ENCODE measurements at regions not wholly inside any gene's neighbourhood (a gene's known extent, or its start where the extent isn't known, plus 50 kb on each side); places are given as distances from the start of the nearest gene placed in this dataset.
"Not testable (repeated sequence)": the region's sequence is repeated elsewhere in the genome, so short reads cannot be mapped to it uniquely, and the experiment has no call there.

- TF ChIP-seq CTCF (conservative IDR thresholded peaks at IDR 0.05; ENCODE audit: low read length) (no peak), EZH2phosphoT487 (IDR thresholded peaks at IDR 0.05; ENCODE audit: borderline replicate concordance) (no peak)
- Histone ChIP-seq H2AFZ (ENCODE audit: low read length) (no peak overlapping the region), H3K27me3 (ENCODE audit: insufficient read depth, low read length, poor library complexity, severe bottlenecking) (no peaks in the 10 kb centered on the region), H4K20me1 (ENCODE audit: insufficient read depth, low read length, poor library complexity, severe bottlenecking) (no peaks in the 10 kb centered on the region), H3K9me3 (ENCODE audit: insufficient read depth, low read depth, low read length) (peaks cover 8% of the 10 kb centered on the region; the same call in 1 of the 2 replicates), H3K9me2 (replicated peaks; ENCODE audit: low read depth, low read length) (no peaks in the 10 kb centered on the region), H3K36me3 (ENCODE audit: insufficient read depth, low read length) (no peaks in the 10 kb centered on the region), H3K79me2 (ENCODE audit: insufficient read depth, low read length) (no peaks in the 10 kb centered on the region), H3F3A (ENCODE audit: low read depth) (no peaks in the 10 kb centered on the region), H3K4me3 (ENCODE audit: low read length, poor library complexity, severe bottlenecking) (no peak overlapping the region), H3K4me2 (ENCODE audit: low read depth, low read length, poor library complexity, severe bottlenecking) (no peak overlapping the region), H3K4me1 (ENCODE audit: insufficient read depth, low read length, poor library complexity, severe bottlenecking) (no peaks in the 10 kb centered on the region), H3K9ac (ENCODE audit: low read depth, low read length, poor library complexity, severe bottlenecking) (no peak overlapping the region)
Observed at GRCh38 chr19:28134311-28134710, 1078.6 kb downstream of the UQCRFS1 start.

GRCh38 chr19:28130881-28131280 is 1082.1 kb downstream of the UQCRFS1 start:
- H3K4me3 ChIP-seq (ENCODE audit: low read length, poor library complexity, severe bottlenecking); H3K4me1 ChIP-seq (ENCODE audit: insufficient read depth, low read length, poor library complexity, severe bottlenecking); H4K20me1 ChIP-seq (ENCODE audit: insufficient read depth, low read length, poor library complexity, severe bottlenecking); H3K9me2 ChIP-seq (replicated peaks; ENCODE audit: low read depth, low read length); H3K79me2 ChIP-seq (ENCODE audit: insufficient read depth, low read length); H2AFZ ChIP-seq (ENCODE audit: low read length); H3K9me3 ChIP-seq (ENCODE audit: insufficient read depth, low read depth, low read length); H3F3A ChIP-seq (ENCODE audit: low read depth); H3K36me3 ChIP-seq (ENCODE audit: insufficient read depth, low read length); H3K4me2 ChIP-seq (ENCODE audit: low read depth, low read length, poor library complexity, severe bottlenecking); H3K9ac ChIP-seq (ENCODE audit: low read depth, low read length, poor library complexity, severe bottlenecking); H3K27me3 ChIP-seq (ENCODE audit: insufficient read depth, low read length, poor library complexity, severe bottlenecking): not testable (repeated sequence)

DNA sequence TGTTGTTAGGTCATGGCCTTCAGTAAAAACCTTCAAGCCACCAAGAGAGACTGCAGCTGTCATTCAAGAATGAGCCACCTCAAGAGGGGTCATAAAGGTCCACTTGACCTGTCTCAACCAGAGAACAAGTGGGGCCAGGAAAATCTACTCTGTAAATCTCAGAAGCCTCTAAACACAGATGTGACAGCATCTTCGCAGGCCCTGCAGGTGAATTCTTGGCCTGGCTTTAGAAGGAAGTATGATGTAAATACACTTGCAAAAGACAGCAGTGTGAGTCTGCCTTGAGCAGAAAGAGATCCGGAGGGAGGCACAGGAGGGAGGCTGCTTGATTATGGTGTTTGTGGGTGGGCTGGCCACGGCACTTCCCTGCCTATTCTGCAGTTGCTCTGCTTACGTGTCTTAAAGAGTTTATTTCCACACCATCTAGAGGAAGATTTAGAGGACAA is 1082.9 kb downstream of the UQCRFS1 start:
- no peaks in the 10 kb centered on the region for H3F3A ChIP-seq (ENCODE audit: low read depth)
- H2AFZ ChIP-seq (ENCODE audit: low read length): no peak overlapping the region
- no peak overlapping the region for H3K4me3 ChIP-seq (ENCODE audit: low read length, poor library complexity, severe bottlenecking)
- H3K9me3 ChIP-seq (ENCODE audit: insufficient read depth, low read depth, low read length): no peaks in the 10 kb centered on the region; the same call in 1 of the 2 replicates
- H3K9me2 ChIP-seq (replicated peaks; ENCODE audit: low read depth, low read length): no peaks in the 10 kb centered on the region
- H3K4me1 ChIP-seq (ENCODE audit: insufficient read depth, low read length, poor library complexity, severe bottlenecking): no peaks in the 10 kb centered on the region
- H3K27me3 ChIP-seq (ENCODE audit: insufficient read depth, low read length, poor library complexity, severe bottlenecking): no peaks in the 10 kb centered on the region
- no peaks in the 10 kb centered on the region for H4K20me1 ChIP-seq (ENCODE audit: insufficient read depth, low read length, poor library complexity, severe bottlenecking)
- TF ChIP-seq EZH2phosphoT487 (IDR thresholded peaks at IDR 0.05; ENCODE audit: borderline replicate concordance) (no peak), CTCF (conservative IDR thresholded peaks at IDR 0.05; ENCODE audit: low read length) (no peak)
- no peaks in the 10 kb centered on the region for H3K79me2 ChIP-seq (ENCODE audit: insufficient read depth, low read length)
- H3K9ac ChIP-seq (ENCODE audit: low read depth, low read length, poor library complexity, severe bottlenecking): no peak overlapping the region
- no peaks in the 10 kb centered on the region for H3K36me3 ChIP-seq (ENCODE audit: insufficient read depth, low read length)
- H3K4me2 ChIP-seq (ENCODE audit: low read depth, low read length, poor library complexity, severe bottlenecking): no peak overlapping the region

DNA sequence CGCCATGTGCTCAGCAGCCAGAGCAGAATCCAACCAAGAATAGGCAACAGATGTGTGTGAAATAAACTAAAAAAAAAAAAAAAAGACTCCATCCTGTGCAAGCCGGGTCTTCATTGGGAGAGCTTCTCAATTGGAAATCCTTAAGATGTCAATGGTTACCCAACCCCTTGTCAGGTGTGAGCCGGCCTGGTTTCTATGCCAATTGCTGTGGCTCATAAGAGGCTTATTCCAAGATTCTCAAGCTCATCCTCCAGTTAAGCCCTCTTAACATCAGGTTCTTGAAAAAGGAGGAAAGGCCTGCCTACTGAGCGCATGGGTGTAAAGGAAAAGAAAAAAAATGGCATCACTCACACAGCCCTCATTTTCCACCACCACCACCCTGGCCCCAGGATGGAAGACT is 1084.6 kb downstream of the UQCRFS1 start:
- Histone ChIP-seq H3K4me3 (ENCODE audit: low read length, poor library complexity, severe bottlenecking) (no peak overlapping the region), H3K4me1 (ENCODE audit: insufficient read depth, low read length, poor library complexity, severe bottlenecking) (no peaks in the 10 kb centered on the region), H3K79me2 (ENCODE audit: insufficient read depth, low read length) (no peaks in the 10 kb centered on the region), H3K9ac (ENCODE audit: low read depth, low read length, poor library complexity, severe bottlenecking) (no peak overlapping the region), H3K9me2 (replicated peaks; ENCODE audit: low read depth, low read length) (no peaks in the 10 kb centered on the region), H3K36me3 (ENCODE audit: insufficient read depth, low read length) (no peaks in the 10 kb centered on the region), H3F3A (ENCODE audit: low read depth) (no peaks in the 10 kb centered on the region), H2AFZ (ENCODE audit: low read length) (no peak overlapping the region), H3K27me3 (ENCODE audit: insufficient read depth, low read length, poor library complexity, severe bottlenecking) (no peaks in the 10 kb centered on the region), H4K20me1 (ENCODE audit: insufficient read depth, low read length, poor library complexity, severe bottlenecking) (no peaks in the 10 kb centered on the region), H3K9me3 (ENCODE audit: insufficient read depth, low read depth, low read length) (no peaks in the 10 kb centered on the region; the same call in 1 of the 2 replicates), H3K4me2 (ENCODE audit: low read depth, low read length, poor library complexity, severe bottlenecking) (no peak overlapping the region)
- TF ChIP-seq EZH2phosphoT487 (IDR thresholded peaks at IDR 0.05; ENCODE audit: borderline replicate concordance) (no peak), CTCF (conservative IDR thresholded peaks at IDR 0.05; ENCODE audit: low read length) (no peak)

All from Loucy (cell line).